HG03139 (cell line): ENCODE measurements at regions not wholly inside any gene's neighbourhood (a gene's known extent, or its start where the extent isn't known, plus 50 kb on each side); places are given as distances from the start of the nearest gene placed in this dataset.

Source experiments
- ATAC-seq: cut with Tn5 transposase; IDR thresholded peaks from one replicate; pipeline ENCODE4 v1.9.1; 2021; ENCODE audit not compliant: unreplicated experiment

DNA sequence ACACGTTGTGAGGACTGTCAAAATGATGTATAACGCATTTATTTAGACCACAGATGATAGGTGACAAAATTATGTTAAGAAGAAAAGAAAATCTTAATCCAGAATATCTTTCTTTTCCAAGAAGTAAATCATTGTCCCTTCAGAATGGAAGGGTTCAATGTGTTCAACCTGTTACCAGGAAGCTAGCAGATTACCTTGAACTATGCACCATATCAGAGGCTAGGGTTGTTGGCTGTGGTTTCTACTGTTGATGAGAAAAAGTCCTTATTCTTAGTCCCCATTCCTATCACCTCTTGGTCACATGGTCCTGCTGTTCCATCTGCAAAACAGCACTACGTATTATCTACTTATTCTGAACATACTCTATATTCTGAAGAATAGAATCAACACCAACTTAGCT lies 339.5 kb upstream of the CADM1 start:
- no peak for ATAC-seq

DNA sequence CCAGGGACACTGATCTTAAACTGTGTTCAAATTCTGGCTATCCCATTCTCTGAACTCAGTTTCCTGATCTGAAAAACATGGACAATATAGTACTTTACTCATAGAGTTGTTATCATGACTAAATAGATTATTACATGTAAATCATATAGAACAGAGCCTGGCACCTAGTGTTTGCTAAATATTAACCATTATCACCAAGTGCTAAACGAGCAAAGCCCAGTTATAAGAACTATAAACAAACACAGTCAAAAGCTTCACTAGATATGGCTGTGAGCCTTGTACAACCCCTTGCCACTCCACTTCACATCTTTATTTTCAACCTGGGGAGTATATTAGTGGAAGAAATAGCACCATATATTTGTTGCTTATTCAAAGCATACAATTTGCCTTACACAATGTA lies 338.9 kb upstream of the CADM1 start:
- no peak for ATAC-seq

DNA sequence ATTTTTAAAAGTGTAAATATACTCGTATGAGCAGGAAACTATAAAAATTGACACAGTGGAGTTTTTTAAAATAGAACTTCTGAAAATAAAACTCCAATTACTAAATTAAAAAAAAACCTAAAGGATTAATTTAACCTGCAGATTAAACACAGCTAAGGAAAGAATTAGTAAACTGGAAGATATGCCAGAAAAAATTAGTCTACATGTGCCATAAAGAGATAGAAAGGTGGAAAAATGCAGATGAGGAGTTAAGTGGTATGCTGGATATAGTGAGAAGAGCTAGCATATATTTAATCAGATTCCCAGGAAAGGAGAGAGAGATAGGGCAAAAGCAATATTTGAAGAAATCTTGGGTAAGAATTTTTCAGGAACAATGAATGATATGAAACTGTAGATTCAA lies 315.8 kb upstream of the CADM1 start:
- ATAC-seq = no peak

- ATAC-seq = no peak
Measured at GRCh38 chr11:115819014-115819413, 314.8 kb upstream of the CADM1 start.

- no peak for ATAC-seq
Measured at GRCh38 chr11:115817844-115818468, 313.7 kb upstream of the CADM1 start.

DNA sequence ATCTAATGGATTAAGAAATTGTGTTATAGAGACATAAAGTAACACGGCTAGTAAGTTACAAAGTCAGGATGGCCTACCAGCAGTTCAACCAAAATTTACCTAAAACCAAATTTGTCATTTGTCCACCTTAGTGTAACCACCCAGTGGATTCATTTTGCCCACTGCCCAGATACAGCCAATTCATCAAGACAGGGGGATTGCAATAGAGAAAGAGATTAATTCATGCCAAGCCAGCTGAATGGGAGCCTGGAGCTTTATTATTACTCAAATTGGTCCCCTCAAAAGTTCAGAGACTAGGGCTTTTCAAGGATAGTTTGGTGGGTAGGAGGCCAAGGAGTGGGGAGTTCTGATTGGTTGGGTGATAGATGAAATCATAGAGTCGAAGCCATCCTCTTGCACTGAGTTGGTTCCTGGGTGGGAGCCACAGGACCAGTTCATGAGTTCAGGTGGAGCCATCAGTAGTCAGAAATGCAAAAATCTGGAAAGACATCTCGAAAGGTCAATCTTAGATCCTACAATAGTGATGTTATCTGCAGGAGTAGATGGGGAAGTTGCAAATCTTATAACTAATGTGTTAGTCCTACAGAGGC lies 304.2 kb upstream of the CADM1 start:
- ATAC-seq = no peak

- ATAC-seq = no peak
Measured at GRCh38 chr11:115806056-115806455, 301.8 kb upstream of the CADM1 start.

DNA sequence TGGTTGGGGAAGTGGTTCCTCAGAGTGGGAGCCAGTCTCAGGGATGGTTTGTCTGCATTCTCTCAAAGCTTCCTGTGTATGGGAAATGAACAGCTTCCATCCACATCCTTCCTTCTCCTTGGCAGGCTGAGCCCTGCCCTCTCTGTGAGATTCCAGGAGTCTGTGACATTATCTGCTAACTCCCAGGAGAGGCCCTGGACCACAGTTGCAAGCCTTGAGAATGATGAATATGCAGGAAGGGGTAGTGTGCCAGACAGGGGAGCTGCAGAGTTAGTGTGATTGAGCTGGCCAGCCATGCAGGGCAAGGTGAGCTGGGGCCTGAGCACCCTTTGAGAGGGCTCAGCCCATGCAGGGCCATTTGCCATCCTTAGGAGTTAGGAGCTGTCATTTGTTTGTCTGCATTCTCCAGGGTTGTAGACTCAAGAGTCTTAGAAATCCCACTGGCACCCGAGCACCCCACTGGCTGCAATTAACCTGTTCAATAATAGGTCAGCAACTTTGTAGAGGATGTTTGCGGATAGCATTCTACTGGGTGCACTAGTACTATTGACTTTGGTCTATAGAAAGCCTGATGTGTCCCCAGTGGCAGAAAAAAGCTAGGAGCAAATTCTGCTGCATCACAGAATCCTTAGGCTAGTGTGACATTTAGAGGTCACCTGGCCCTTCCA lies 299.0 kb upstream of the CADM1 start:
- ATAC-seq = no peak

GRCh38 chr11:115802641-115803040 lies 298.4 kb upstream of the CADM1 start:
- no peak for ATAC-seq

GRCh38 chr11:115792903-115793302 lies 288.7 kb upstream of the CADM1 start:
- no peak for ATAC-seq

- no peak for ATAC-seq
Measured at GRCh38 chr11:115787302-115787701, 283.1 kb upstream of the CADM1 start.

GRCh38 chr11:115784796-115785521 lies 280.7 kb upstream of the CADM1 start:
- no peak for ATAC-seq

DNA sequence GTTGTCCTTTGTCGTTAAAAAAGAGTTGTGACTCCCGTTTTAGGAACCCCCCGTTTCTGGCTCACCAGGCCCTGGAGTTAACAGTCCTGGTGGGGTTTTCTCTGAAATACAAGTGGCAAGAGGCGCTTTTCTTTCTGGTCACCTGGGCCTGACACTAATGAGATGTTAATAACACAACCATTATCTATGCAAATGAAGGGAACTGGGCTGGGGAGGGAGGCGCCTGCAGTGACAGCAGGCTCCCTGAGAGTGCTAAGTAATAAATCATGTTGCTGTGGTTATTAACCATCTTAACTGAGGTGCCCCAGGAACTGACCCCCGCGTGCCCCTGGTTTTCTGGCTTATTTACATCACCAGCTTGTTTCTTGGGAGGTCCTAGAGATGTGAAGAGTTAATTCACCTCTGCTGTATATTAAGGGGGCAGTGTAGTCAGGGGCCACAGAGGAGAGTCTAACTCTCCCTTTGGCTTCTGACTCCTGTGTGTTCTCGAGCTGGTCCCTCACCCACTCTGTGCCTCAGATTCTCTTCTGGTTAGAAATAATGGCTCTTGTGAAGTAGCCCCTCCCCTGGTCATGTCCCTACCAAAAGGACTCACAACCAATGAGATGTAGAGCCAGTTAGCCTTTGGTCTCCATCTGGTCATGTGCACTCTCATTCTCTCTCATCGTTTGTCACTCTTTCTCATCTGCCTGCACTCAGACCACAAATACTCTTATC lies 276.6 kb upstream of the CADM1 start:
- no peak for ATAC-seq

DNA sequence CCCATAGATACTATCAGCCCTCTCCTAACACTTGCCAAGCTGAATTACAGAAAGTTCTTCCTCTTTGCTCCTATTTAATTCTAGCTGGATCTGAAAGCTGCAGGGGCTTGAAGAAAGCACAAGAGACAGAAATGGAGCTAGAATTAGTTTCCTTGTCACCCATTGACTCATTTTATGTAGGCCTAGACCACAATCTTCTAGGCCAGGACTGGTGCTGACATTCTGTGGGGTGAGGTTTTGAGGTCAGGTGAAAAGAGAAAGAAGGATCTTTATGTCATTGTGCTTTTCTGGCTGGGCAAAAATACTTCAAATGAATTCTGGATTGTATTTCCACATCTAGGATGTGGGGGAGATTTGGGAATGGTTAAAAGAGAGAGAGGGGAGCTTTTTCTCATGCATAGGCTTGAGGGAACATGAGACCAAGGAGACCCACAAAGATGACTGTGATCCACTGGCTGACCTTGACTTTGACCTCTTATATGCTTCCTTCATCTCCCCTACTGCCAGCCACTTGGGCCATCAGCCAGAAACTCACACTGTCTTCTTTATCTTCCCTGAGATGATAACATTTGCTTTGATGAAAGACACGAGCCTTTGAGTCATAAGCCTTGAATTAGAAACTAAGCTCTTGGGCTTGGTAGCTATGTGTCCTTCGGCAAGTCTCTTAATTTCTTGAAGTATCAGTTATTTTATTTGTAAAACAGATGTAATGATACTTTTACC lies 274.9 kb upstream of the CADM1 start:
- ATAC-seq = no peak

DNA sequence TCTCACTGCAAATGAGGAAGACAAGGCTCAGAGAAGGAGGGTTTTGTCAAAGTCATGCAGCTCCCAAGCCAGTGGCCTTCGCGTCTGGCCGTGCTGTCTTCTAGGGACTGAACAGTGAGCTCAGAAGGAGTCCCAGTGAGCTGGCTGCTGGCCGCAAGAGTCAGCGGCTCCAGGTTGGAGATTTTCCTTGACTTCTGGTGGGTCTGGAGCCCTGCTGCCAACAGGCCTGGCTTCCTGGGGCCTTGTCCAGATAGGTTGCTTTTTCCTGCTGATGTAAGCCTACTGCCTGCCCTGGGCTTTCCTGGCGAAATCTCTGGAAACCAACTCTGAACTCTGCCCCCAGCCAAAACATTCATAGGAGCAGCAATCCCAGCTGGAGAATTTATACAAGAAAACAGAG lies 272.7 kb upstream of the CADM1 start:
- ATAC-seq = no peak

DNA sequence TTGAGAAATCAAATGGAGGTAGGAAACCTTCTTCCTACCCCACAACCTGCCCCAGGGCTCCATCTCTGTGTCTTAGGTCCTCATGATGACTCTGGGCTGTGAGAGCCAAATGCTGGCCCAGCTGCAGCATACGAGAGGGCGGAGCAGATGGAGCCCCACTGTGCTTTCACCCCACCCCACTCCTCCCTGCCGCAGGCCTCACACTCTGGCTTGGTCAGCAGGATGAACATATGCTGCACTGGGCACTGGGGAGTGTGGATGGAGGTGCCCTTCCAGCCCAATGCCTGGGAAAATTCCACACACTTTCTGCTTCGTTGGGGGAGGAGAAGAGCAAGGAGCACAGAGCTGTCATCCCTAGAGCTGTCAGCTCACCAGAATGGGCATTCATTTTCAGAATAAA lies 271.6 kb upstream of the CADM1 start:
- no peak for ATAC-seq

DNA sequence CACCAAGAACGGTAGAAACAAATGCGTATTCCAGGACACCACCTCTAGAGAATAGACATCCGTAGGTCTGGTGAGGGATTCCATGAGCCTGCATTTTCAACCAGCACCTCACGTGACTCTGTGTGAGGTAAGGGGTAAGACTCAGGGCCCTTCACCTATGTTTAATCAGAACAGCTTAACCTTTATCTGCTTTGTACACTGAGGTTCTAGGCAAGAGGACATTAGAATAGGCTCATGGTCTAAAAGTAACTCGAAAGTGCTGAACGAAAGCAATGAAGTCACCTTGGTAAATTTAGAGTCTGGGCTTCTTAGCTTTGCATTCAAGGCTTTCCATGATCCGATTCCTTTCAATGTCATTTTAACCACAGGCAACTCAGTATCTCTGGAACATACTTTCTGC lies 270.5 kb upstream of the CADM1 start:
- no peak for ATAC-seq

GRCh38 chr11:115769891-115770290 lies 265.7 kb upstream of the CADM1 start:
- ATAC-seq = no peak

GRCh38 chr11:115767883-115768282 lies 263.7 kb upstream of the CADM1 start:
- ATAC-seq = no peak

DNA sequence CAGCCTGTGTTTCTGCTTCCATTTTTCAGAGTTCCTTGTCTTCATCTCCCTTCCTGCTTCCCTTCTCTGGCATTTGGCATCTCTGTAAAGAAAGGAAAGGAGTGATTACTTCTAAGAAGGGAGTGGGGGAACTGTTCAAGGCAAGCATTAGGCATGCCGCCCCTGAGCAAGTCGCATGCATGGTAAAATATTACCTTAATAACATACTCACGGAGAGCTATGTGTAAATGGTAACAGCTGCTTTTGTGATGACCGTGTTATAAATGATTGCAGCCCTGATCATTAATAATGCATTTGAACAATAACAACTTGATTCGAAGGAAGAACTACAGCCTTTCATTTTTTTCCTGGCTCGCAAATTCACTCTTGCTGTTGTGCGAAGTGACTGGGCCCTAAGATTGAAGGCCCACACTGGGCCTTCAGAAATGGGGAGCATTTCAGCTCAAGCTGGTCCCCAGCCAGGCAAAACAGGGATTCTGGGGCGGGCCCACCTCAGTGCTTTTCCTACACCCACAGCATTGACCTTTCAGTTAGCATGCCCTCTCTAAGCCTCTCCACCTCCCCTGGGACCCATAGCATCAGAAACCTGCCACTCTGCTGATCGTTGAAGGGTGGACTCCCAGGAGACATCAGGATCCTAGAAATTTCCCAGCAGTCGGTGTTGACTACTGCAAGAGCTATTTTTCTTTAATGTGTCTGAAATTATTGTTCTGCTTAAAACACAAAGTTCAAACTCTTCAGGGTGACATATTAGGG lies 263.0 kb upstream of the CADM1 start:
- no peak for ATAC-seq
